ENCODE measurements at regions not wholly inside any gene's neighbourhood (a gene's known extent, or its start where the extent isn't known, plus 50 kb on each side); places are given as distances from the start of the nearest gene placed in this dataset.
A peak's percentile ranks its signal among the peaks of the same experiment; 100 is the strongest.
"Not testable (repeated sequence)": the region's sequence is repeated elsewhere in the genome, so short reads cannot be mapped to it uniquely, and the experiment has no call there.

GRCh38 chr1:55304229-55304740, 89.1 kb upstream of the USP24 start:
- no peak for DNase-seq

GRCh38 chr1:55302972-55303371, 87.8 kb upstream of the USP24 start:
- DNase-seq, result no peak

GRCh38 chr1:55301912-55302311, 86.7 kb upstream of the USP24 start:
- DNase-seq, result no peak

- no peak for DNase-seq
Measured at GRCh38 chr1:55300975-55301374, 85.8 kb upstream of the USP24 start.

GRCh38 chr1:55298167-55298894, 83.2 kb upstream of the USP24 start:
- no peak for DNase-seq

- not testable (repeated sequence) for DNase-seq
Measured at GRCh38 chr1:55296247-55296646, 81.1 kb upstream of the USP24 start.

GRCh38 chr1:55289614-55290013, 74.5 kb upstream of the USP24 start:
- no peak for DNase-seq

- DNase-seq, result no peak
Measured at GRCh38 chr1:55289042-55289441, 73.9 kb upstream of the USP24 start.

GRCh38 chr1:55288245-55288644, 73.1 kb upstream of the USP24 start:
- no peak for DNase-seq

GRCh38 chr1:55287723-55288122, 72.6 kb upstream of the USP24 start:
- no peak for DNase-seq

- DNase-seq, result no peak
Measured at GRCh38 chr1:55286856-55287602, 71.9 kb upstream of the USP24 start.

- no peak for DNase-seq
Measured at GRCh38 chr1:55285834-55286233, 70.7 kb upstream of the USP24 start.

GRCh38 chr1:55284856-55285255, 69.7 kb upstream of the USP24 start:
- no peak for DNase-seq

- DNase-seq, result no peak
Measured at GRCh38 chr1:55282058-55282457, 66.9 kb upstream of the USP24 start.

- DNase-seq, result no peak
Measured at GRCh38 chr1:55280731-55281130, 65.6 kb upstream of the USP24 start.

GRCh38 chr1:55279627-55280026, 64.5 kb upstream of the USP24 start:
- DNase-seq, result no peak

- no peak for DNase-seq
Measured at GRCh38 chr1:55278378-55278777, 63.2 kb upstream of the USP24 start.

GRCh38 chr1:55277377-55278130, 62.4 kb upstream of the USP24 start:
- DNase-seq, result peak; percentile 56

- no peak for DNase-seq
Measured at GRCh38 chr1:55276671-55277376, 61.7 kb upstream of the USP24 start.

GRCh38 chr1:55275941-55276341, 60.8 kb upstream of the USP24 start:
- DNase-seq, result no peak

GRCh38 chr1:55275151-55275748, 60.1 kb upstream of the USP24 start:
- DNase-seq, result no peak

GRCh38 chr1:55272994-55273393, 57.8 kb upstream of the USP24 start:
- DNase-seq, result no peak

All from GDM1 (cell line).